Suppressor macrophage treated with lipopolysaccharide for 4 hours (primary cell): ENCODE measurements at regions not wholly inside any gene's neighbourhood (a gene's known extent, or its start where the extent isn't known, plus 50 kb on each side); places are given as distances from the start of the nearest gene placed in this dataset.
"Not testable (repeated sequence)": the region's sequence is repeated elsewhere in the genome, so short reads cannot be mapped to it uniquely, and the experiment has no call there.

Experiments used
- DNase-seq: peaks from one replicate; pipeline ENCODE4 v3.0.0-alpha.2; 2020

DNA sequence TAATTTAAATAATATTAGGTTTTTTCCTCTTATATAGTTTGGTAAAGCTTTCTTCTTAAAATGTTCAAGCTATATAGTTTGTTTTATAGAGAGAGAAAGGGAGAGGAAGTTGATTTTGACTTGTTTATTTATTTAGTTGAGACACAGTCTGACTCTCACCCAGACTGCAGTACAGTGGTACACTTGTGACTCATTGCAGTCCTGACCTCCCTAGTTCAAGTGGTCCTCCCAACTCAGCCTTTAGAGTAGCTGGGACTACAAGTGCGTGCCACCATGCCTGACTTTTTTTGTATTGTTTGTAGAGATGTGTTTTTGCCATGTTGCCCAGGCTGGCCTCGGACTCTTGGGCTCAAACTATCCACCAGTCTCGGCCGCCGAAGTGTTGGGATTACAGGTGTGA is 187.4 kb upstream of the TGIF2LY start:
- not testable (repeated sequence) for DNase-seq

DNA sequence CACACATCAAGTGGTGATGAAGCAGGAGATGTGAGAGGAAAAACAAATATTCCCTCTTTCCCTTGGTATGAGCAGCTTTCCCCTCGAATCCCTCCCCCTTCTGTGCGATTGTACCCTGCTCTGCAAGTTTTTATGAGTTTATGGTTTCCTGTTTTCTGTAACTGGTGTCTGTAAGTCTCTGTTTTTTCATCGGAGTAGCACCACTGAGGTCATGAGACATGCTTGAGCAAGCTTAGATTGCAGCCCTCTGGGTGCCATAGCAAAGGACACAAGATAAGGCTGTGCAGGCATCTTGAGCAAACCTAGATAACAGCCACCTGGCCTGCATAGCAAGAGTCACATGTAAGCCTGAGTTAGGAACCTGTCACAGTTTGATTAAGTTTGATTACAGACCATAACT is 174.6 kb upstream of the TGIF2LY start:
- not testable (repeated sequence) for DNase-seq

DNA sequence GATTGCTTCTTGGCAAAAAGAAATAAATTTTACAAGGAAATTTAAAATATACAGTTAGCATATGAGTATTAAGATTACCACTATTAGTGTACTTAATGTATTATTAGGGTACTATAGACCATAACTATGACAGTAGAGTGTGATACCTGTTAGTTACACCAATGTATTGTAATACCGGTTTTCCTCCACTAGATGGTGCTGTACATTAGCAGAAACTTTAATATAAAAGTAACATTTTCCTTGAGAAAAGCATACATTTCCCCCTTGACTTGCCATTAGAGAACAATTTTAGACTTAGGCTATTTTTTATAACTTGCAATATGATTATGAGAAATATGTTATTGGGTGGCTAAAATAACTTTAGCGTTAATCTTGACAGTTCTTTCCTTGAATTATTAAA is 173.3 kb upstream of the TGIF2LY start:
- DNase-seq = peak; percentile 36

DNA sequence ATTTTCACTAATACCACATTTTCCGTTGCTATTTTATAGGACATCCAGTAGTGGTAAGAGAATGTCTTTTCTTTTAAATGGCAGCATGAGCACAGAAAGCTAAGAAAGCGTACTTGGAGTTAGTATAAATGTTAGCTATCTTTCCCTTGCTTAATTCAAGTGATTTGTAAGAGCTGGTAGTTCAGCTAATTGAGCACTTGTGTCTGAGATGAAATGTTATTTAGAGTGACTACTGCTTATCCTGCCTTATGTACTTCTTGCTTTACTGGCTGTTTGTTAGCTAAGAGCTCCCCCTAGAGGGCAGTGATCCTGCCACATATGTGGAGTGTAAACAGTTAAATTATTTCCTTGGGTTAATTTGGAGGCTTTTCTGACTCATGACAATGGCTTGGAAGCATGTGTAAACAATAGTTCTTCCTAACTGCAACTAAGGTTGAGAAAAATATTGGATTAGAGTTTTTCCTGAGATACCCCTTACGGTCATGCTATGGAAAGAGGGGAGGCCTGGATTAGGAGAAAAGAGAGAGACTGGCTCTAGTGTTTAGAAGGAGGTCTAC is 171.9 kb upstream of the TGIF2LY start:
- not testable (repeated sequence) for DNase-seq

DNA sequence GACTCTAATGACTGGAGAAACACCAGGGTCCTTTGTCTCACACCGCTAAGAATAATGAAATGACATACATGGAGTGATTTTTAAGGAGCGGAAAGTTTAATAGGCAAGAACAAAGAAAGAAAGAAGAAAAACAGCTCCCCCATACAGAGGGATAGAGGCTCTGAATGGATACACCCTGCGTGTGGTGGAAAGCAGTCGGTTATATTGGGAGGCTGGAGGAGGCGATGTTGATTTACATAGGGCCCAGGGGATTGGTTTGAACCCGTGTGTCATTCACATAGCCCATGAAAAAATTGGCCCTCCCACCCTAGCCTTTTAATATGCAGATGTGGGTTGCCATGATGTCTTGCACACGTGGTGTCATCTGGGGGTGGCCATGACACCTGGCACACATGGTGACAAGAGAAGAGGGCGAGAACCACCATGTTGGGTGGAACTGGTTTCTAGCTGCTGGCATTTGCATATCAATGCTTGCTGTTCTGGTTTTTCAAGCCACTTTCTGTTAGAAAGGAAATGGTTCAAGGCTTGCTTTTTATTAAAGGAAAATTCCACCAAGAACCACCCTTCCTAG is 168.5 kb upstream of the TGIF2LY start:
- not testable (repeated sequence) for DNase-seq
